GM10266 (cell line): ENCODE measurements at regions not wholly inside any gene's neighbourhood (a gene's known extent, or its start where the extent isn't known, plus 50 kb on each side); places are given as distances from the start of the nearest gene placed in this dataset.

Experiments
- DNase-seq: peaks from one replicate; pipeline ENCODE4 v3.0.0; 2012; ENCODE audit errors: extremely low spot score
- TF ChIP-seq, protein P1 (sequence below): IDR thresholded peaks from 2 replicates; pipeline ENCODE4 v1.5.1; 2012; ENCODE audit warnings: mild to moderate bottlenecking, low read depth; ENCODE audit not compliant: control insufficient read depth, insufficient read depth; ENCODE audit errors: missing control alignments

DNA sequence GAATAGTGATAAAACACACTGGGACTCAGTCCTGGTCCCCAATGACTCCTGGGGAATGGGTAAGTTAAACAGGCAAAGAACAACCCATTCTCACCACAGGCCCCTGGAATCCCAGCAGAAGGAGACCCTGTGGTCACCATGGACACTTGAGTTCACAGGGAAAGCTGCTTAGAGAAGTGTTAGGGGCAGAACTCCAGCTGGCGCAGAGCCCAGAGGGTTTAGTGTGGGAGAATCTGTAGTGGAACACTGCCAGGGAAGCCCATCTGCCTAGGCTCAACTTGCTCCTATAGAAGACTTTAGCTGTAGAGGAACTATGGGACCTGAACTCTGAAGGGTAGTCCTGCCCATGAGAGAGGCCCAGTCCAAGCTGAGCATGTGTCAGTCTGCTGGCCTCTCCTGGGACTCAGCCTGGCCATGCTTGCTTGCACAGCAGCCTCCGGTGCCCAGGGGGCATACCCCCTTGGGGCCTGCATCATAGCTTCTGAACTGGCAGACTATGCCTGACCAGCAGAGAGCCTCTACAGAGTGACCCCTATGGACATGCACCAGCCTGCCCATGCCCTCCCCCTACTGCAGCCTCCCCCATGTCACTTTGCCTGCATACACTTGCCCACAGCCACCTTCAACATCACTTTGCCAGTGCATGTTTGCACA lies 343.5 kb downstream of the IDS start:
- TF ChIP-seq, protein P1, sequence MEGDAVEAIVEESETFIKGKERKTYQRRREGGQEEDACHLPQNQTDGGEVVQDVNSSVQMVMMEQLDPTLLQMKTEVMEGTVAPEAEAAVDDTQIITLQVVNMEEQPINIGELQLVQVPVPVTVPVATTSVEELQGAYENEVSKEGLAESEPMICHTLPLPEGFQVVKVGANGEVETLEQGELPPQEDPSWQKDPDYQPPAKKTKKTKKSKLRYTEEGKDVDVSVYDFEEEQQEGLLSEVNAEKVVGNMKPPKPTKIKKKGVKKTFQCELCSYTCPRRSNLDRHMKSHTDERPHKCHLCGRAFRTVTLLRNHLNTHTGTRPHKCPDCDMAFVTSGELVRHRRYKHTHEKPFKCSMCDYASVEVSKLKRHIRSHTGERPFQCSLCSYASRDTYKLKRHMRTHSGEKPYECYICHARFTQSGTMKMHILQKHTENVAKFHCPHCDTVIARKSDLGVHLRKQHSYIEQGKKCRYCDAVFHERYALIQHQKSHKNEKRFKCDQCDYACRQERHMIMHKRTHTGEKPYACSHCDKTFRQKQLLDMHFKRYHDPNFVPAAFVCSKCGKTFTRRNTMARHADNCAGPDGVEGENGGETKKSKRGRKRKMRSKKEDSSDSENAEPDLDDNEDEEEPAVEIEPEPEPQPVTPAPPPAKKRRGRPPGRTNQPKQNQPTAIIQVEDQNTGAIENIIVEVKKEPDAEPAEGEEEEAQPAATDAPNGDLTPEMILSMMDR, result no peak
- no peak for DNase-seq

DNA sequence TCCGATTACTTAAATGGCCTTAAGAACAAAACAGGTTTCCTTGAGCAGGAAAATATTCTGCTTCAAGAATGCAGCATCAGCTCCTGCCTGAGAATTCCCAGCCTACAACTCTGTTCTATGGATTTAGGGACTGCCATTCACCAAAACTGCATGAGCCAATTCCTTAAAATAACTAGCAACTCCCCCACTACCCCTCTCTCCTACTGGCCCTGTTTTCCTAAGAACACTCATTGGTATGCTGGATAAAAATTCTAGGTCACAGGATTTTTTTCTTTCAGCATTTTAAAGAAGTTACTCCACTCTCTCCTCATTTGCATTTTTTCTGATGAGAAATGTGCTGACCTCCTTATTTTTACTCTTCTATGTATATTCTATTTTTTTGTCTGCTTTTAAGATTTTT lies 347.1 kb downstream of the IDS start:
- TF ChIP-seq, protein P1, result no peak
- no peak for DNase-seq

DNA sequence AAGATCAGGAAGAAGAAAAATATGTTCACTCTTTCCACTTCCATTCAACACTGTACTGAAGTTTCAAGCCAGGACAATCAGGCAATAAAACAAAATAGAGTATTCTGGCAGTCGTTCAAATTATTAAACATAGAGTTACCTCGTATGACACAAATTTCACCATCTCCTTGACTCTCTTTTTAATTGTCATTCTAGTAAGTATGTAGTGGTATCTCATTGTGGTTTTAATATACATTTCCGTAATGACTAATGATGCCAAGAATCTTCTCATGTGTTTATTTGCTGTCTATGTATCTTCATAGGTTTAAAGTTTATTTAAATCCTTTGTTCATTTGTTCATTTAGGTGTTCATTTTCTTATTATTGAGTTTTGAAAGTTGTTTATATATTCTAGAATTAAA lies 352.2 kb downstream of the IDS start:
- no peak for DNase-seq
- TF ChIP-seq, protein P1, result no peak

DNA sequence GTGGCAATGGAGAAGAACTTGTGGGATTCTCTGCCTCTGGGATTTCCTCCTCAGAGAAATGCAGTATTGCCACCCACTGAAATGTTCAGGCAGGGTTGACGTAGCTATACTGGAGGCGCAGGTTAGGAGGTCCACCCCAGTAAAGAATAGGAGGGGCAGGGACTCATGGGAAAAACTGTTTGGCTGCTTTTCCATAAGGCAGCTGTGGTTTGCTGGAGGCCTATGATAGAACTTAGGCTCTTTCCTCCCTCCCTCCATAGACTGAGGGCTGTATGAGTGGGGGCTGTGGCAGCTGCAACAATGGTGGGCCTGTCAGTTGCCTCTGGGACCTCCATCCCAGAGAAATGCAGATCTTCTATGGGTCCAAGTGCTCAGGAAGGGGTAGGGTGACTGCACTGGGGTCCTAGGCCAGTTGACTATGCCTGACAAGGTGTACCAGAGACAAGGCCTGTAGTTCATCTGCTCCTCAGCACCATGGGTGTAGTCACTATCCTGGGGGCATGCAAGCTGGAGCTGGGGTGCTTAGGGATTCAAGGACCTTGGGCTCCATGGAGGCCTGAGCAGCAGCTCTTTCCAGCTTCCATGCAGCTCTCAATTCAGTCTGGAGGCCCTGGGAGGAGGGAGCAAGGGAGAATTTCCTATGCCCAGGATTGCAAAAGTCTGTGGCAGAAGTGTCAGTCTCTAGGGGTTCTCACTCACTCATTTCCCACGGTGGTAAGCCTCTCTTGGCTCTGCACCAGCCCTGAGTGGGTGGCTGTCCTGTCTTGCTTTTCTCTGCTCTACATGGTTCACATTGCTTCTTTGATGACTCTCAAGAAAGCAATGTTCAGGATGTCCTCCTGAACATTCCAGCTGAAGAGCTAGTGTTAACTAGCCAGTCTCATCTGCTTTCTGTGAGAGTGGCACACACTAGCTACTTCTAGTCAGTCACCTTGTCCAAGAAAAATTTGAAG lies 353.0 kb downstream of the IDS start:
- TF ChIP-seq, protein P1, result no peak
- DNase-seq, result no peak

DNA sequence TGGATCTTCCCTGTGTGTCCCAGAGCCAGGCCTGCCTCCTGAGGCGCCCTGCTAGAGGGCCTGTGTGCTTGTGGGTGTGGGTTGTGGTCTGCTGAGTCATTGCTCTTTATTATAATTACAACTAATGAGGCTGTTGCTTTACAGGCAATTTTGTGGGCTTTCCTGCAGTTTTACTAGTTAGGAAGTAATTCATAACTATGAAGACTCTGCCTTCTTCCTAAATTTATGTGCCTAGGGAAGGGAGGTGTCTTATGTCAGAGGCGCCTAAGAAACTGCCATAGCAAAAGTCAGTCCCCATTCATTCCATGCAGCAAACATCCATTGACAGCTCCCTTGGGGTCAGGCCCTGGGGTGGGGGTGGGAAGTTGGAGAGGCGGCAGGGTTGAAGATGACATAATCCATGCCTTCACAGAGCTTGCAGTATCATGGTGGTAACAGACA lies 359.2 kb downstream of the IDS start:
- no peak for DNase-seq

DNA sequence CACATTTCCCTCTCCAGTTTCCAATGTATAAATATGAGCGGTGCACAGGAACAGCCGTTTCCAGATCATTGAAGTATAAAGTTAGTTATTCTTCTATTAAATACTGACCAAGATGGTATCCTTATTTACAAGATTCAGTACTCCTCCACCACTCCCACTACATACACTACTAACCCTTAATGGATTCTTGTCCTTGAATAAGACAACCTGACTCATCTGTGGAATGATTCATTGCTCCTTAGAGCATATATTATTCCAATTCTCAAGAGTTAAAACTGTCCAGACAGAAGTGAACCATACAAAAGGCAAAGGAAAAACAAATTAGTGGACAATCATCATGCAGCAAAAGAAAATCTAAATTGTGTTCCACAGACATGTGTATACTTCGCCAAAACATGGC lies 373.3 kb downstream of the IDS start:
- DNase-seq, result no peak

More for the DNA sequence above, 359.2 kb downstream of the IDS start:
- TF ChIP-seq, protein P1, result no peak

More for the DNA sequence above, 373.3 kb downstream of the IDS start:
- TF ChIP-seq, protein P1, result no peak
